ENCODE measurements at regions not wholly inside any gene's neighbourhood (a gene's known extent, or its start where the extent isn't known, plus 50 kb on each side); places are given as distances from the start of the nearest gene placed in this dataset.

- TF ChIP-seq CTCF (IDR thresholded peaks at IDR 0.05; ENCODE audit: low read depth, low read length), result no peak
- no peaks in the 10 kb centered on the region for H3K9me3 ChIP-seq (ENCODE audit: low read depth)
- H3K36me3 ChIP-seq, result no peaks in the 10 kb centered on the region
- no peak overlapping the region for H3K4me3 ChIP-seq
- DNase-seq (ENCODE audit: low read depth in 1 of 2, low spot score in 1 of 2), result no peak
- H3K4me1 ChIP-seq (ENCODE audit: low read depth), result peaks cover 20% of the 10 kb centered on the region
- H3K27ac ChIP-seq, result no peak overlapping the region
- no peaks in the 10 kb centered on the region for H3K27me3 ChIP-seq
These were observed 445.3 kb upstream of the LRRC7 start for GRCh38 chr1:69122373-69122772.

GRCh38 chr1:69123486-69123885, 444.2 kb upstream of the LRRC7 start:
- peaks cover 31% of the 10 kb centered on the region for H3K4me1 ChIP-seq (ENCODE audit: low read depth)
- H3K27ac ChIP-seq, result no peak overlapping the region
- no peaks in the 10 kb centered on the region for H3K27me3 ChIP-seq
- H3K9me3 ChIP-seq (ENCODE audit: low read depth), result no peaks in the 10 kb centered on the region
- no peak overlapping the region for H3K4me3 ChIP-seq
- no peak for DNase-seq (ENCODE audit: low read depth in 1 of 2, low spot score in 1 of 2)
- TF ChIP-seq CTCF (IDR thresholded peaks at IDR 0.05; ENCODE audit: low read depth, low read length), result no peak
- no peaks in the 10 kb centered on the region for H3K36me3 ChIP-seq

- no peak for DNase-seq (ENCODE audit: low read depth in 1 of 2, low spot score in 1 of 2)
- H3K4me1 ChIP-seq (ENCODE audit: low read depth), result peaks cover 31% of the 10 kb centered on the region
- TF ChIP-seq CTCF (IDR thresholded peaks at IDR 0.05; ENCODE audit: low read depth, low read length), result no peak
- no peaks in the 10 kb centered on the region for H3K27me3 ChIP-seq
- H3K27ac ChIP-seq, result no peak overlapping the region
- no peaks in the 10 kb centered on the region for H3K9me3 ChIP-seq (ENCODE audit: low read depth)
- H3K36me3 ChIP-seq, result no peaks in the 10 kb centered on the region
- H3K4me3 ChIP-seq, result no peak overlapping the region
These were observed 440.9 kb upstream of the LRRC7 start for GRCh38 chr1:69126796-69127195.

- Histone ChIP-seq H3K9me3 (ENCODE audit: low read depth) (no peaks in the 10 kb centered on the region), H3K4me1 (ENCODE audit: low read depth) (peaks cover 25% of the 10 kb centered on the region), H3K36me3 (no peaks in the 10 kb centered on the region), H3K4me3 (no peak overlapping the region), H3K27ac (peak overlapping the region; percentile 75), H3K27me3 (no peaks in the 10 kb centered on the region)
- DNase-seq (ENCODE audit: low read depth in 1 of 2, low spot score in 1 of 2), result peak in 1 of 2 donors; percentile 58
- no peak for TF ChIP-seq CTCF (IDR thresholded peaks at IDR 0.05; ENCODE audit: low read depth, low read length)
These were observed 439.5 kb upstream of the LRRC7 start for GRCh38 chr1:69128204-69128603.

GRCh38 chr1:69129538-69129937, 438.2 kb upstream of the LRRC7 start:
- Histone ChIP-seq H3K27ac (peak overlapping the region; percentile 75), H3K27me3 (no peaks in the 10 kb centered on the region), H3K36me3 (no peaks in the 10 kb centered on the region), H3K4me3 (no peak overlapping the region), H3K4me1 (ENCODE audit: low read depth) (peaks cover 25% of the 10 kb centered on the region), H3K9me3 (ENCODE audit: low read depth) (no peaks in the 10 kb centered on the region)
- no peak for TF ChIP-seq CTCF (IDR thresholded peaks at IDR 0.05; ENCODE audit: low read depth, low read length)
- DNase-seq (ENCODE audit: low read depth in 1 of 2, low spot score in 1 of 2), result no peak

GRCh38 chr1:69138172-69138571, 429.6 kb upstream of the LRRC7 start:
- Histone ChIP-seq H3K27me3 (no peaks in the 10 kb centered on the region), H3K9me3 (ENCODE audit: low read depth) (no peaks in the 10 kb centered on the region), H3K27ac (no peak overlapping the region), H3K4me3 (no peak overlapping the region), H3K4me1 (ENCODE audit: low read depth) (no peaks in the 10 kb centered on the region), H3K36me3 (no peaks in the 10 kb centered on the region)
- TF ChIP-seq CTCF (IDR thresholded peaks at IDR 0.05; ENCODE audit: low read depth, low read length), result no peak
- peak in 1 of 2 donors; percentile 24 for DNase-seq (ENCODE audit: low read depth in 1 of 2, low spot score in 1 of 2)

Data from cardiac muscle cell (in vitro differentiated cells and primary cell).